NCI-H1105 (cell line): ENCODE measurements at regions not wholly inside any gene's neighbourhood (a gene's known extent, or its start where the extent isn't known, plus 50 kb on each side); places are given as distances from the start of the nearest gene placed in this dataset.
"Not testable (repeated sequence)": the region's sequence is repeated elsewhere in the genome, so short reads cannot be mapped to it uniquely, and the experiment has no call there.

Experiments used
- DNase-seq: peaks from one replicate; lab custom pipeline; 2025; lab: John Stamatoyannopoulos, UW

DNA sequence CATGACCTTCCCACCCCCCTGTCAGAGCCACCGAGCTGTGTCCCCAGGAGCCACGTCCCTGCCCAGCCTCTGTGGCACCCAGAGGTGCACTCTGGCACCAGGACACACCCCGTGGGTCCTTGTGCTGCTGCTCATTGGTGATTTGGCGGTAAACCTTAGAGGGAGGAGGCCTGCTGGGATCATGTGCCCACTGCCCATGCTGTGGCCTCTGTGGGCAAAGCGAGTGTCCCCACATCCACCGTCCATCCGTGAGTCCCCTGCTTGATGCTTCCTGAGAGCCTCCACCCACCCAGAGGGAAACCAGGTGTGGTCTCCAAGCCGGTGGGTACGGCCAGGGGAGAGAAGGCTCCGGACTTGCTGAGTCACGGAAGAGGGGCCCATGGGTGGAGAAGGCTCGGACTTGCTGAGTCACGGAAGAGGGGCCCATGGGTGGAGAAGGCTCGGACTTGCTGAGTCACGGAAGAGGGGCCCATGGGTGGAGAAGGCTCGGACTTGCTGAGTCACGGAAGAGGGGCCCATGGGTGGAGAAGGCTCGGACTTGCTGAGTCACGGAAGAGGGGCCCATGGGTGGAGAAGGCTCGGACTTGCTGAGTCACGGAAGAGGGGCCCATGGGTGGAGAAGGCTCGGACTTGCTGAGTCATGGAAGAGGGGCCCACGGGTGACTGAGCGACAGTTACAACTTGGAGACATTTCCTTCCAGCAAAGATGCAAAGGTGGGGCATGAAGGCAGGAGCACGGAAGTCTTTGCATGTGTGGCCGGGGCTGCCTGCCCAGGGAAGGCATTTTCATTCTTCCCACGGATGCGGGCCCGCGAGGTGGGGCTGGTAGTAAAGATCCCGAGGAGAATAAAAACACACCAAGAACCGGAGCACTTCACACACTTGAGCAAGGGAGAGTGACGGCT, 49.6 kb upstream of the ZNF469 start:
- not testable (repeated sequence) for DNase-seq
